D721Med (cell line): ENCODE measurements at regions not wholly inside any gene's neighbourhood (a gene's known extent, or its start where the extent isn't known, plus 50 kb on each side); places are given as distances from the start of the nearest gene placed in this dataset.

ENCODE experiments used
- DNase-seq: peaks from one replicate; pipeline ENCODE4 v3.0.0; 2011; ENCODE audit warnings: low spot score; ENCODE audit not compliant: insufficient read length
- FAIRE-seq: peaks from 2 replicates; lab custom pipeline; 2011; peaks lifted over from hg19 to GRCh38; lab: Jason Lieb, UNC
- TF ChIP-seq, protein P1 (sequence below): IDR thresholded peaks from 2 replicates; pipeline ENCODE4 v1.5.1; 2012; ENCODE audit warnings: mild to moderate bottlenecking, control low read depth; ENCODE audit not compliant: insufficient read depth; ENCODE audit errors: missing control alignments

DNA sequence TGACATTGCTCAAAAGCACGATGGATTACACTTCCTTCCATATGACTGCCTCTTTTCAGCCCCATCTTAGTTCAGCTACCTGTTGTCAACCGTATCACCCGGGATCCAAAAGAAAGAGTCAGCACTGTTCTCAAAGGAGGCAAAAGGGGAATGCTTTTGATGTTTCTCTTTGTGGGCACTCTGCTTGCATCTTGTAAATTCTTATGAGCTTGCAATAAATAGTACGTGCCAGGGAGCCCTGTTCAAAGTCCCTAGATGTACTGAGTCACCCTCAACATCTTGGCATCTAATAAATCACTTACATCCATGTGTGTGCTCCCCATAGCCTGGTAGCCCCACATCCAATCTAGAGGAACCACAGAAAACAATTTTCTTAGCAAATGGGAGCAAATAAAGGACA is 256.9 kb downstream of the SUCLG1 start:
- TF ChIP-seq, protein P1, sequence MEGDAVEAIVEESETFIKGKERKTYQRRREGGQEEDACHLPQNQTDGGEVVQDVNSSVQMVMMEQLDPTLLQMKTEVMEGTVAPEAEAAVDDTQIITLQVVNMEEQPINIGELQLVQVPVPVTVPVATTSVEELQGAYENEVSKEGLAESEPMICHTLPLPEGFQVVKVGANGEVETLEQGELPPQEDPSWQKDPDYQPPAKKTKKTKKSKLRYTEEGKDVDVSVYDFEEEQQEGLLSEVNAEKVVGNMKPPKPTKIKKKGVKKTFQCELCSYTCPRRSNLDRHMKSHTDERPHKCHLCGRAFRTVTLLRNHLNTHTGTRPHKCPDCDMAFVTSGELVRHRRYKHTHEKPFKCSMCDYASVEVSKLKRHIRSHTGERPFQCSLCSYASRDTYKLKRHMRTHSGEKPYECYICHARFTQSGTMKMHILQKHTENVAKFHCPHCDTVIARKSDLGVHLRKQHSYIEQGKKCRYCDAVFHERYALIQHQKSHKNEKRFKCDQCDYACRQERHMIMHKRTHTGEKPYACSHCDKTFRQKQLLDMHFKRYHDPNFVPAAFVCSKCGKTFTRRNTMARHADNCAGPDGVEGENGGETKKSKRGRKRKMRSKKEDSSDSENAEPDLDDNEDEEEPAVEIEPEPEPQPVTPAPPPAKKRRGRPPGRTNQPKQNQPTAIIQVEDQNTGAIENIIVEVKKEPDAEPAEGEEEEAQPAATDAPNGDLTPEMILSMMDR: no peak
- DNase-seq (no peak), FAIRE-seq (no peak)

DNA sequence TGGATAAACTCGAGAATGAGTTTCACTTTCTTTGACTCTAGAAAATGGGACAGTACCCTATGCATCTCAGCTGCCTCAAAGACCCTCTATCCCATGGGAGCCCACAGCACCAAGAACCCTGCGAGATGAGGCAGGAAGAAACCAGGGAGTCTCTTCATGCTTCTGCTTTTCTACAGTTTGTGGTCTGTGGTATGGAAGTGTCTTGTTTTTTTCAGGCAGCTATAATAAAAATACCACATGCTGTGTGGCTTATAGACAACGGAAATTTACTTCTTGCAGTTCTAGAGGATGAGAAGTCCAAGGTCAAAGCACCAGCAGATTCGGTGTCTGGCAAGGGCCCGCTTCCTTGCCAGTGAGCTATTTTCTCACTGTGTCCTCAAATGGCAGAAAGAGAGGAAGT is 257.9 kb downstream of the SUCLG1 start:
- DNase-seq (no peak), FAIRE-seq (no peak)
- TF ChIP-seq, protein P1: no peak

DNA sequence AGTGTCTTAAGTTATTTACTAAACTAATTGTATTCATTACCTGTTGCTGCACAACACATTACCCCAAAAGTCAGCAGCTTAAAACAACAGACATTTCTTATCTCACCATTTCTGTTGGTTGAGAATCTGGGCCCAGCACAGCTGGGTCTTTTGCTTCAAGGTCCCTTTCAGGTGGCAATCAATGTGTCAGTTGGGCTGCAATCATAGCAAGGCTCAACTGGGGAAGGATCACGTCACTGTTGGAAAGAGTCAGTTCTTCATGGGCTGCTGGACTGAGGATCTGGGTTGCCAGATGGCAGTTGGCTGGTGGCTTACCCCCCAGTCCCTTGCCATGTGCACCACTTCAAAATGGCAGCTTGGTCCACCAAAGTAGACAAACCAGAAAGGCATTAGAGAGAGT is 261.2 kb downstream of the SUCLG1 start:
- DNase-seq: no peak
- FAIRE-seq: no peak
- TF ChIP-seq, protein P1: no peak

DNA sequence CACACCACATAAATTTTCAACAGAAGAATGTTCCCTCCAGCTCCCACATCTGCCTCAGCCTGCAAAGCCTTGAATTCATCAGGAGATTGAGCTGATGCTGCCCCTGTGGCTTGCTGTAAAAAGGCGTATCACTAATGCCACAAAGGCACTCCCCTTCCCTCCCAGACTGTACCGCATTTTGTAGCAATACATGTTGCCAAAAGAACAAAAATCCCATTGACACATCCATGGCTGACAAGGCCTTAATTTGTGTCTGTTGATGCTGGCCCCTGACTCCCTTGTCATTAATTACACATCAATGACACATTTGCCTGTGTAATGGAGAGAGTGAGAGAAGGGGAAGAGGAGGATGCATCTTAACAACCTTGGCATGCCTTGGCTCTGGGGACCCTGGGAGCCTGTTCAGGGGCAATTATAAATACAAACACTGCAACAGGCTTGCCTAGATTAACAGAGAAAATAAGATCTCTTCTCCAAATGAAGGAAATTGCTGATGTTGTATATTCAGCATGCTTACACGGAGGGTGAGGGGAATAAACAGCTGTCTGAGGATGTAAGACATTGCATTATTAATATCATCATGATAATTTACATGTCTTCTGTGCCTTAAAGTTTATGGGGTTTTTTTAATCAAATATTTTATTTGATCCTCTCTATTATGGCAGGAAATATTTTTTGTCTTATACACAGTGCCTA is 264.0 kb downstream of the SUCLG1 start:
- FAIRE-seq: no peak
- TF ChIP-seq, protein P1: no peak

DNA sequence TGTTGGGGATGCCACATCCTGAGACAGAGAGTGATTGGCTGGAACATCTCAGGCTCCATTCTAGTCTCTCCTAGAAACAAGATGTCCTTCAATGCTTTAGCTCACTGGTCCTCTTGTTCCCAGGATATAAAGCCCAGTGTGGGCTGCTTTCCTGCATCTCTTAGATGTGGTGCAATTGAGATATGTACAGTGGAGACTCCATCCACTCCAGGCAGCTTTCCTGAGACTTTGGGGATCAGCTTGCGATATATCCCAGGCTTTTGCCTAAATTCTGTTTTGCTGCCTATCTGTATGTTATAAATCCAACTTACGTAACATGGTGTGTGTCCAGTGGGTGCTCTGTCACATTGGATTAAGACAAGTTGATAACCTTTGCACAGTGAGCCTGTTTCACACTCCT is 264.9 kb downstream of the SUCLG1 start:
- TF ChIP-seq, protein P1: no peak
- FAIRE-seq (no peak), DNase-seq (no peak)

More for the DNA sequence above, 264.0 kb downstream of the SUCLG1 start:
- DNase-seq: no peak

DNA sequence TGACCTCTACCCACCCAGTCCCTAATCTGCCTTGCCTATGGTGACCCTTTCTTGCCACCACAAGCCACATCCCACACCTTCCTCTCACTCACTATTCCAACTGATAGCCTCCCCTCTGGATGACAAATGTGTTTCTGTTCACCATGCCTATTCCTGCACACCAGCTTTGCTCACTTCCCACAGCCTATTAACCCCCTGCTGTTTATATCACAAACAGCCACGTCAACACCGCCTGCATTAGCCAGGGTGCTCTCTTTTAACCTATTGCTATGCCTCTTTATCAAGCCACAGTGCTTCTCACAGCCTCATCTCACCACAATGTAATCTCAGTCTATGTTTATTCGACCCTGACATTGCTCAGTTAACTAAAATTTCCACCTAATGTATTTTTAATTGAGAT is 271.8 kb downstream of the SUCLG1 start:
- no peak for DNase-seq

DNA sequence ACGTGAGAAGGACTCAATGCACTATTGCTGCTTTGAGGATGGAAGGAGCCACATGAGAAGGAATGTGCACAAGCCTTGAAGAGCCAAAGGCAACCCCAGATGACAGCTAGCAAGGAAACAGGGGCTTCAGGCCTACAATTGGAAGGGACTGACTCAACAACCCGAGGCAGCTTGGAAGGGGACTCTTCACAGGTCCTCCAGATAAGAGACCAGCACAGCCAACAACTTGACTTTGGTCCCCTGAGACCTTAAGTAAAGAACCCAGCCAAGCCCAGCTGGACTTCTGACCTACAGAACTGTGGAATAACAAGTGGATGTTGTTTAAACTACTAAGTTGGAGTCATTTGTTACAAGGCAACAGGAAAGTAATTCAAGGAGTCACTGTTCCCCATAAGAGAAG is 277.2 kb downstream of the SUCLG1 start:
- TF ChIP-seq, protein P1: no peak
- DNase-seq (no peak), FAIRE-seq (no peak)

More for the DNA sequence above, 271.8 kb downstream of the SUCLG1 start:
- no peak for FAIRE-seq
- TF ChIP-seq, protein P1: no peak
